ENCODE measurements at regions not wholly inside any gene's neighbourhood (a gene's known extent, or its start where the extent isn't known, plus 50 kb on each side); places are given as distances from the start of the nearest gene placed in this dataset.
A peak's percentile ranks its signal among the peaks of the same experiment; 100 is the strongest.
"Not testable (repeated sequence)": the region's sequence is repeated elsewhere in the genome, so short reads cannot be mapped to it uniquely, and the experiment has no call there.

DNA sequence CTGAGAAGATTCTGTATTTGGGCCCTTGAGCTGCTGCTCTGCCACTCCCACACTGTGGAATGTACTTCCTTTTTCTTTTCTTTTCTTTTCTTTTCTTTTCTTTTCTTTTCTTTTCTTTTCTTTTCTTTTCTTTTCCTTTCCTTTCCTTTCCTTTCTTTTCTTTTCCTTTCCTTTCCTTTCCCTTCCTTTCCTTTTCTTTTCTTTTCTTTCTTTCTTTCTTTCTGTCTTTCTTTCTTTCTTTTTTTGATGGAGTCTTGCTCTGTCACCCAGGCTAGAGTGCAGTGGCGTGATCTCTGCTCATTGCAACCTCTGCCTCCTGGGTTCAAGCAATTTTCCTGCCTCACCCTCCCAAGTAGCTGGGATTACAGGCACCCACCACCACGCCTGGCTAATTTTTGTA lies 89.8 kb downstream of the DNAAF6 start:
- not testable (repeated sequence) for DNase-seq (ENCODE audit: low read depth in 4 of 6, low spot score in 6 of 6); H3K27me3 ChIP-seq (ENCODE audit: control insufficient read depth, insufficient read depth, low read length); H3K4me3 ChIP-seq (ENCODE audit: low read depth, low read length); H3K4me1 ChIP-seq (ENCODE audit: control insufficient read depth, insufficient read depth, low read length); H3K9me3 ChIP-seq (ENCODE audit: control insufficient read depth, insufficient read depth, low read length); H3K27ac ChIP-seq (ENCODE audit: low read depth, low read length); H3K36me3 ChIP-seq (ENCODE audit: control insufficient read depth, insufficient read depth, low read length)
- no CpG with 5 or more reads among the region's 2 CpGs for WGBS (ENCODE audit: insufficient coverage)

DNA sequence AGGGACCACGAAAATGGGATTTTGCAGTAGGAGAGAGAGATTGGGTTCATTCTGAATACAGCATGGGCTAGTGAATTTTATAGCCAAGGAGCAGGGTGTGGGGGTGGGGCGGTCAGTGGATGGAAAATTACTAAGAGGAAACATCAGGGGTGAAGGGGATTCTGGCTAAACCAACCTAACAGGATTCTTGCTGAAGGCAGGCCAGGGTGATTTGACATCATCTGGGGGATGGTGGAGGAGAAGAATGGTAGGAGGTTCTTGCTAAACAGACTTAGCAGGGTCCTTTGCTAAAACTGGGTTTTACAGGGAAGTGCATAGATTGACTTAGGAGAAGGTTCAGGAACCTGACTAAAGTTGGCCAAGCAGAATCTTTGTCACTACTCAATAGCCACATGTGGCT lies 91.9 kb downstream of the DNAAF6 start:
- H3K27me3 ChIP-seq (ENCODE audit: control insufficient read depth, insufficient read depth, low read length), result no peaks in the 10 kb centered on the region
- WGBS (ENCODE audit: insufficient coverage), result 60% methylated on average over 2 of the region's 2 CpGs
- DNase-seq (ENCODE audit: low read depth in 4 of 6, low spot score in 6 of 6), result no peak

DNA sequence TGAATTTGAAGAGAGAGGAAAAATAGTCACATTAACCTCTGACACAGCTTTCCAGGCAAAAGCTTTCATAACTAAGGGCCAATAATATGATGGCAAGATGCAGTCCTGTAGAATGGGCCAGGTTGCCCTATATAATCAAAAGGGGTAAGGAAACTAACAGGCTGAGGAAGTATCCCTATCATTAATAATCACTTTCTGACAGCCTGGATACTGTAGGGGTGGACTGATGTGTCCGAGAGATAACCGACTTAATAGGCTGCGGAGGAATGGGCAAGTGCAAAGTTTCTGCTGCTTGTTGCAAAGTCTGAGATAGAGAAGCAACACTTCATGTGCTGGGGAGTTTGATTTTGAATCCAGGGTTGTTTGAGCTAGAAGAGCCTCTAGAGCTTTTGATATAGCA lies 94.8 kb downstream of the DNAAF6 start:
- Histone ChIP-seq H3K27me3 (ENCODE audit: control insufficient read depth, insufficient read depth, low read length) (no peaks in the 10 kb centered on the region), H3K9me3 (ENCODE audit: control insufficient read depth, insufficient read depth, low read length) (no peaks in the 10 kb centered on the region), H3K4me1 (ENCODE audit: control insufficient read depth, insufficient read depth, low read length) (no peaks in the 10 kb centered on the region), H3K27ac (ENCODE audit: low read depth, low read length) (no peak overlapping the region), H3K4me3 (ENCODE audit: low read depth, low read length) (no peak overlapping the region), H3K36me3 (ENCODE audit: control insufficient read depth, insufficient read depth, low read length) (no peaks in the 10 kb centered on the region)
- DNase-seq (ENCODE audit: low read depth in 4 of 6, low spot score in 6 of 6), result no peak
- WGBS (ENCODE audit: insufficient coverage), result 79% methylated on average over 3 of the region's 3 CpGs

More for the DNA sequence above, 91.9 kb downstream of the DNAAF6 start:
- Histone ChIP-seq H3K36me3 (ENCODE audit: control insufficient read depth, insufficient read depth, low read length) (no peaks in the 10 kb centered on the region), H3K27ac (ENCODE audit: low read depth, low read length) (no peak overlapping the region), H3K9me3 (ENCODE audit: control insufficient read depth, insufficient read depth, low read length) (no peaks in the 10 kb centered on the region), H3K4me3 (ENCODE audit: low read depth, low read length) (no peak overlapping the region), H3K4me1 (ENCODE audit: control insufficient read depth, insufficient read depth, low read length) (no peaks in the 10 kb centered on the region)

DNA sequence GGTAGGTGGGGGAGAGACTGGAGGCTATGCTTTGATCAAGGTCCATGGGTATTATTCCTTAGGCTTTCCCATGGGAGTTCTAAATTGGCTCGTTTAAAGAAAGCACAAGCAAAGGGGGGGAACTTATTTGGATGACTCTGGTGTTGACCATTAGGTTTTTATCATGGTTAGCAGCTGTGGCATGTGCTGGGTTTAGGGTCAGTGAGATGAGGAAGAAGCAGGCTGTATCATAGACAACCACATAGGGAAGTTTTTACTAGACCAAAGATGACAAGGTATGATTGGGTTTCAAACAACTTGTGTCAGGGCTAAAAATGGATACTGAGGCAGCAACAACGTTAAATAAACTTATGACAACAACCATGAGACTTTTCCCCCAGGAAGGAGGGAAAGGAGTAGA lies 97.7 kb downstream of the DNAAF6 start:
- H3K27me3 ChIP-seq (ENCODE audit: control insufficient read depth, insufficient read depth, low read length), result no peaks in the 10 kb centered on the region
- H3K9me3 ChIP-seq (ENCODE audit: control insufficient read depth, insufficient read depth, low read length), result no peaks in the 10 kb centered on the region
- H3K4me1 ChIP-seq (ENCODE audit: control insufficient read depth, insufficient read depth, low read length), result no peaks in the 10 kb centered on the region
- DNase-seq (ENCODE audit: low read depth in 4 of 6, low spot score in 6 of 6), result no peak
- H3K27ac ChIP-seq (ENCODE audit: low read depth, low read length), result no peak overlapping the region
- WGBS (ENCODE audit: insufficient coverage), result 29% methylated on average over 1 of the region's 2 CpGs
- no peak overlapping the region for H3K4me3 ChIP-seq (ENCODE audit: low read depth, low read length)
- no peaks in the 10 kb centered on the region for H3K36me3 ChIP-seq (ENCODE audit: control insufficient read depth, insufficient read depth, low read length)

DNA sequence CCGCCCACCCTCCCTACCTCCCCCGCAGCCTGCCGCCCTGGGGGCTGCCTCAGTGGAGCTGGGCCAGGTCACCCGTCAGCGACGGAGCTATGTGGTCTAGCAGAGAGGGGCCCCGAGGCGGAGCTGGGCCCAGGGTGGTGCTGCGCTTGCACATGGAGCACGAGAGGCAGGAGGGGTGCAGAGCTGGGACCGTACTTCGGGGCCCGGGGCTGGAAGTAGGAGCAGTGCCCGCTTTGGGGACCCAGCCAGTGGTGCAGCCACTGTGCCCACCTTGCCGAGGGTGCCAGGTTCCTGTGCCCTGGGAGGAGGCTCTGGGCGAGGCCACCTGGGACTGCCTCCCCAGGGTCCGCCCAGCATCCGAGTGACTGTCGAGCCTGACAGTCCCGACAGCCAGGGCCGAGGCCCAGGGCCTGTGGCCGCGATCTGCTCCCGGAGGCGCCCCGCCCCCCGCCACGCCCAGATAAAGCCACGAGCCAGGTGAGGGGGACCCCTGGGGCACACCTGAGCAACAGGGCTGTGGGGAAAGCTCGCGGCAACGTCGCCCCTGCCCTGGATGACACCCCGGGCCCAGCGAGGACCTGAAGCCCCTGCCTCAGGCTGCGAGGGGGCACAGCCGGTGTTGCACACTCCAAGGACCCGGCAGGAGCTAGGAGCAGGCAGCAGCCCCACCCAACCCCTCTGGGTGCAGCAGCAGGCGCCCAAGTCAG lies 117.5 kb downstream of the DNAAF6 start:
- Histone ChIP-seq H3K4me3 (ENCODE audit: low read depth, low read length) (no peak overlapping the region), H3K27ac (ENCODE audit: low read depth, low read length) (no peak overlapping the region), H3K27me3 (ENCODE audit: control insufficient read depth, insufficient read depth, low read length) (peaks cover 23% of the 10 kb centered on the region), H3K36me3 (ENCODE audit: control insufficient read depth, insufficient read depth, low read length) (no peaks in the 10 kb centered on the region), H3K9me3 (ENCODE audit: control insufficient read depth, insufficient read depth, low read length) (no peaks in the 10 kb centered on the region), H3K4me1 (ENCODE audit: control insufficient read depth, insufficient read depth, low read length) (peaks cover 14% of the 10 kb centered on the region)
- WGBS (ENCODE audit: insufficient coverage), result 46% methylated on average over 34 of the region's 39 CpGs
- no peak for DNase-seq (ENCODE audit: low read depth in 4 of 6, low spot score in 6 of 6)

DNA sequence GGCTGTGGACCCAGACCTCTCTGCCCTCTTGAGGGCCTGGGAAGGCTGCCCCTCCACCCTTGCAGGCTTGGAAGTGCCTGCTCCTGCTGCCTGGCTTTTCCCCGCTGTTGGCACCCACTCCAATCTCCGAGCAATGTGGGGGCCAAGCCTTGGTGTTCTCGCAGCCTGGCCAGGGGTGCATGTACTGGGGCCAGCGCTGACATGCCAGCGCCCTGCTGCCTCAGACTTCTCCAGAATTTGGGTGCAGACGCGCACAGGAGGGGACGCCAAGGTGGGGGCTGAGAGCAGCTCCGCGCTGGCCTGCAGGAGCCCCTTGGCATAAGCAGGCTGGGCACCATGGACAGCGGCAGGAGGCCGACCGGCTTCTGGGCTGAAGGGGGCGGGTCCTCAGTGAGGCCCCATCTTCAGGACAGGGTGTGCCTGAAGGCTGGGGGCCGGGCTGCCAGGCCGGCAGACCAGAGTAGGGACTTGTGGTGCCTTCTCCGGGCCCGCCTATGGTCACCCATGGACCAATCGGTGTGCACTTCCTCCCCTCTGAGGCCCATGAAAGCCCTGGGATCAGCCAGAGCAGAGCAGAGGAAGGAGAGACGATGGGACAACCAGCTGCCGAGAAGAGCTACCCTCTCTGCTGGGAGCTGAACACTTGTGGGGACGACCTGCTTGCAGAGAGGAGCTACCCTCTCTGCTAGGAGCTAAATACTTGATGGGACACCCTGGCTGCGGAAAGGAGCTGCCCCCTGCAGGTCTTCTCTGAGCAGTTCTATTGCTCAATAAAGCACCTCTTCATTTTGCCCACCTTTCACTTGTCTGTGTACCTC lies 118.3 kb downstream of the DNAAF6 start:
- WGBS (ENCODE audit: insufficient coverage), result 28% methylated on average over 23 of the region's 23 CpGs
- Histone ChIP-seq H3K27me3 (ENCODE audit: control insufficient read depth, insufficient read depth, low read length) (peaks cover 20% of the 10 kb centered on the region), H3K4me1 (ENCODE audit: control insufficient read depth, insufficient read depth, low read length) (peaks cover 14% of the 10 kb centered on the region), H3K4me3 (ENCODE audit: low read depth, low read length) (no peak overlapping the region), H3K36me3 (ENCODE audit: control insufficient read depth, insufficient read depth, low read length) (no peaks in the 10 kb centered on the region), H3K27ac (ENCODE audit: low read depth, low read length) (no peak overlapping the region), H3K9me3 (ENCODE audit: control insufficient read depth, insufficient read depth, low read length) (no peaks in the 10 kb centered on the region)
- peak in 3 of 6 donors; percentile 17 to 49 (median 22) for DNase-seq (ENCODE audit: low read depth in 4 of 6, low spot score in 6 of 6)

DNA sequence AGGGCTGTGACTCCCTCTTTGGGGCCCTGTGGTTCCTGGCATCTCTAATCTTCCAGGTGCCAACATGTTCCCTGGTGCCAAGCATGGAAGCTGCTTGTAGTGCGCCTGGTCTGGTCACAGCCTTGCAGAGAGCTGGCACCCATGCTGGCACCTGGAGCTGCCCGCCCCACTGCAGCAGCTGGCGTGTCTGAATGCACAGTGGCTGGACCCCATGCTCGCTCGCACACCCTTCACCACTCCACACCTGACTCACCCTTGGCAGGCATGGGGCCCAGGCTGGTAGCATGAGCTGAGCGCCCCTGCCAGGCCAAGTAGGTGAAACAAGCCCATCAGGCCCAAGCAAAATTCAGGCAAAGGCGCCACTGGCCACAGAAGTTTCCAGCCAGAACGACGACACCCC lies 119.1 kb downstream of the DNAAF6 start:
- no peak overlapping the region for H3K4me3 ChIP-seq (ENCODE audit: low read depth, low read length)
- no peaks in the 10 kb centered on the region for H3K9me3 ChIP-seq (ENCODE audit: control insufficient read depth, insufficient read depth, low read length)
- H3K36me3 ChIP-seq (ENCODE audit: control insufficient read depth, insufficient read depth, low read length), result no peaks in the 10 kb centered on the region
- no peak overlapping the region for H3K27ac ChIP-seq (ENCODE audit: low read depth, low read length)
- H3K27me3 ChIP-seq (ENCODE audit: control insufficient read depth, insufficient read depth, low read length), result peaks cover 20% of the 10 kb centered on the region
- no peak for DNase-seq (ENCODE audit: low read depth in 4 of 6, low spot score in 6 of 6)
- H3K4me1 ChIP-seq (ENCODE audit: control insufficient read depth, insufficient read depth, low read length), result peaks cover 14% of the 10 kb centered on the region
- 78% methylated on average over 9 of the region's 9 CpGs for WGBS (ENCODE audit: insufficient coverage)

DNA sequence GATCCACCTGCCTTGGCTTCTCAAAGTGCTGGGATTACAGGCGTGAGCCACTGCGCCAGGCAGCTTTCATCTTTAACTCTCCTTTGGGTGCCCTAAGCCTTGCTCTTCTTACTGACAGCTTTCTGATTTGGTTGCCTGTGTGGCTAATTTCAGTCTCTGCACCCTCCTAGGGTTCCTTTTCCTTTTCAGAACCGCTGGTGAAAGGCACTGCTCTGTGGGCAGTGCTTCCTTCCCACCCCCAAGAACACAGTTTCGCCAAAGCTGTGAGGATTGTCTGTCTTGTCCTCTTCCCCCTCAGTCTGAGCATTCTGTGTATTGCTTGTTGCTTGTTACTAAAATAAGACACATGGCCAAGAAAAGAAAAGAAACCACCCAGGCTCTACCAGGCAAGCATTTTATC lies 101.4 kb upstream of the FRMPD3 start:
- DNase-seq (ENCODE audit: low read depth in 4 of 6, low spot score in 6 of 6), result no peak
- H3K27ac ChIP-seq (ENCODE audit: low read depth, low read length), result no peak overlapping the region
- H3K27me3 ChIP-seq (ENCODE audit: control insufficient read depth, insufficient read depth, low read length), result no peaks in the 10 kb centered on the region
- H3K9me3 ChIP-seq (ENCODE audit: control insufficient read depth, insufficient read depth, low read length), result no peaks in the 10 kb centered on the region
- no peaks in the 10 kb centered on the region for H3K4me1 ChIP-seq (ENCODE audit: control insufficient read depth, insufficient read depth, low read length)
- 87% methylated on average over 2 of the region's 4 CpGs for WGBS (ENCODE audit: insufficient coverage)
- no peak overlapping the region for H3K4me3 ChIP-seq (ENCODE audit: low read depth, low read length)
- no peaks in the 10 kb centered on the region for H3K36me3 ChIP-seq (ENCODE audit: control insufficient read depth, insufficient read depth, low read length)

DNA sequence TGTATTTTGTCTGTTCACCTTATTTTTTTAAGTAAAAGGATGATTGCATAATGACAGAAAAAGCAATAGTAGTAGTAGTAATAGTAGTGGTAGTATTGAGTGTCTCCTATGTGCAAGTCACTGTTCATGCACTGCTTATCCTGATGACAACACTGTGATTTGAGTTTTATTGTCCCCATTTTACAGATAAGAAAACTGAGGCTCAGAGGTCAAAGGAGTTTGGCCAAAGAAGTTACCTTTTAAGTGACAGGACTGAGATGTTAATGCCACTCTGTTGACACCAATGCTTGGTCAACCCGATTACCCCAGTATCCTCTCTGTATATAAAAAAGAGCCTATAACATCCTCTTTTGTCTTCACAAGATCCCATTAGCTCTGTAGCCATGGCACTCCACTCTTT lies 100.5 kb upstream of the FRMPD3 start:
- Histone ChIP-seq H3K27ac (ENCODE audit: low read depth, low read length) (no peak overlapping the region), H3K4me1 (ENCODE audit: control insufficient read depth, insufficient read depth, low read length) (no peaks in the 10 kb centered on the region), H3K36me3 (ENCODE audit: control insufficient read depth, insufficient read depth, low read length) (no peaks in the 10 kb centered on the region), H3K4me3 (ENCODE audit: low read depth, low read length) (no peak overlapping the region), H3K9me3 (ENCODE audit: control insufficient read depth, insufficient read depth, low read length) (no peaks in the 10 kb centered on the region), H3K27me3 (ENCODE audit: control insufficient read depth, insufficient read depth, low read length) (no peaks in the 10 kb centered on the region)
- WGBS (ENCODE audit: insufficient coverage), result 60% methylated on average over 1 of the region's 1 CpG
- no peak for DNase-seq (ENCODE audit: low read depth in 4 of 6, low spot score in 6 of 6)

DNA sequence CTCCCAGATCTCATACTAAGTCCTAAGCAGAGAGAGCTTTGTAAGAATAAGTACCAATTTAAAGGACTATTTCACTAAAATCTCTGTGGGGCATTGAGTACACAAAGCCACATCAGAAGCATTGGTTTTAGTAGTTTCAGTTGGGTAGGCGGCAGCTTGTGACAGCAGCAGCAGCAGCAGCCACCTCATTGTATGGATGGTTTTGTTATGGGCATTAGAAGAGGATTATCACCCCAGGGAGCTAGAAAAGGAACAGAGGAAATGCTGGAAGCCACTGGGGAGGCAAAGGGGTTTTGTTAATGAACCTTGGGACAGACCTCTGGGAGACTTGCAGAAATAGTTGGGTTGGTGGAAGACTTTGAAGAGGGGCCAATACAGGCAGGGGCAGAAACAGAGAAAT lies 93.9 kb upstream of the FRMPD3 start:
- H3K27ac ChIP-seq (ENCODE audit: low read depth, low read length), result no peak overlapping the region
- H3K4me1 ChIP-seq (ENCODE audit: control insufficient read depth, insufficient read depth, low read length), result no peaks in the 10 kb centered on the region
- peaks cover 20% of the 10 kb centered on the region for H3K27me3 ChIP-seq (ENCODE audit: control insufficient read depth, insufficient read depth, low read length)
- H3K4me3 ChIP-seq (ENCODE audit: low read depth, low read length), result no peak overlapping the region
- no peaks in the 10 kb centered on the region for H3K9me3 ChIP-seq (ENCODE audit: control insufficient read depth, insufficient read depth, low read length)
- H3K36me3 ChIP-seq (ENCODE audit: control insufficient read depth, insufficient read depth, low read length), result no peaks in the 10 kb centered on the region
- WGBS (ENCODE audit: insufficient coverage), result 38% methylated on average over 1 of the region's 1 CpG
- peak in 1 of 6 donors; percentile 6 for DNase-seq (ENCODE audit: low read depth in 4 of 6, low spot score in 6 of 6)

All from spinal cord (tissue), 9 donors.